GM21717 (cell line): ENCODE measurements at regions not wholly inside any gene's neighbourhood (a gene's known extent, or its start where the extent isn't known, plus 50 kb on each side); places are given as distances from the start of the nearest gene placed in this dataset.

Source experiments
- ATAC-seq: cut with Tn5 transposase; IDR thresholded peaks from one replicate; pipeline ENCODE4 v1.9.1; 2021; ENCODE audit warnings: mild to moderate bottlenecking, moderate library complexity; ENCODE audit not compliant: unreplicated experiment

DNA sequence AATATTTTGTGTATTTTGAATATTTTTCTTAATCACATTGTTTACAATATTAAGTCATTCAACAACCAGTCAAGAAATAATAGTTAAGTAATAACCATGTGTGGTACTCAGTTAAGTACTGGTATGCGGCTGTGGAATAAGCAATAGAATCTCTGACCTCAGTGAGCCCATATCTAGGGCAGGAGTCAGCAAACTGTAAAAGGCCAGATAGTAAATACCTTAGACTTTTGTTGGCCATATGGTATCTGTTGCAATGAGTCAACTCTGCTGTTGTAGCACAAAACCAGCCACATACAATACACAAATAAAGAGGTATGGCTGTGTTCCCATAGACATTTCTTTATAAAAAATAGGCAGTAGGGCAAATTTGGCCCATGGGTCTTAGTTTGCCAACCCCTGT, 311.6 kb upstream of the SEMA3A start:
- no peak for ATAC-seq

DNA sequence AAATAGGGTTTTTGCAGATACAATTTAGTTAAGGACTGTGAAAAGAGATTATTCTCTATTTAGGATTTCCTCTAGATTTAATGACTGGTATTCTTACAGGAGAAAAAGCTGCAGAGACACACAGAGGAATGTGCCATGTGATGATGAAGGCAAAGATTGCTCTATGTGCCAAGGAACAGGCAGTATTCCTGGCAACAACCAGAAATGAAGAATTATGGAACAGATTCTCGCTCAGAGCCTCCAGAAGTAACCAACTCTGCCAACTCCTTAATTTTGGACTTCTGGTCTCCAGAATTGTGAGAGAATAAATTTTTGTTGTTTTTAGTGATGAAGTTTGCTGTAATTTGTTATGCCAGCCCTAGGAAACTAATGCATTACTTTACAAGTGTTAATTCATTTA, 307.6 kb upstream of the SEMA3A start:
- no peak for ATAC-seq

DNA sequence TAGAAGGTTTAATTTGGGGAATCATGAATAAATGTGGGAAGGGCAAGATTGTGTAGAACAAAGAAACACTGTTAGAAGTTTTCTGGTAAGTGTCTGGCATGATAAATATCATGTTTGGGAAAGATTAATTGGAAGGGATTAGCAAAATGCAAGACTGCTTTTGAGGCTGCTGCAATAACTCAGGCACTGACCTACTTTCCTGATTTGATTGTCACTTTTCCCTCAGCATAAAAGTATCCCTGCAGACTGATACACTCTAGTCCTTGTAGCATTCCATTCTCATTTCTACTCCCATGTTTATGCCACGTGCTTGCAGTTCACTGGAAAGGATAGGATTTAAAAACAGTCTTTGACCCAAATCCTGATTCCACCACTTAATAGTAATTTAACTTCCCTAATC, 303.3 kb upstream of the SEMA3A start:
- ATAC-seq, result no peak

DNA sequence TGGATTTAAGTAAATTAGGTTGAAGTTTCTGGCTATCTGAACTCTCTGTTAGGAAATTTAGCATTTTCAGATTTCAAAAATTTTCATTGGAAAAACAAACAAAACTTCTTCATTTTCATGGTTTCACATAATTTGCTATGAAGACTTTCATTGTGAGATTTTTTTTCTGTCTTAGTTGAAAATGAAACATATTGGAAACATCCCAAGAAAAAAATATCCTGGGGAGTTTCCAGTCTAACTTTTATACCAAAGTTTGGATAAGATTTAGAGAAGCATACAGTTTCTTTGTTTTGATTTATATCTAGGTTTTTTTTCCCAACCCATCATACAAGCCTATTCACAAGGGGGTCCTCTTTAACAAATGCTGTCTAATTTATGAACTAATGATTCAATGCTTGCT, 300.5 kb upstream of the SEMA3A start:
- no peak for ATAC-seq

DNA sequence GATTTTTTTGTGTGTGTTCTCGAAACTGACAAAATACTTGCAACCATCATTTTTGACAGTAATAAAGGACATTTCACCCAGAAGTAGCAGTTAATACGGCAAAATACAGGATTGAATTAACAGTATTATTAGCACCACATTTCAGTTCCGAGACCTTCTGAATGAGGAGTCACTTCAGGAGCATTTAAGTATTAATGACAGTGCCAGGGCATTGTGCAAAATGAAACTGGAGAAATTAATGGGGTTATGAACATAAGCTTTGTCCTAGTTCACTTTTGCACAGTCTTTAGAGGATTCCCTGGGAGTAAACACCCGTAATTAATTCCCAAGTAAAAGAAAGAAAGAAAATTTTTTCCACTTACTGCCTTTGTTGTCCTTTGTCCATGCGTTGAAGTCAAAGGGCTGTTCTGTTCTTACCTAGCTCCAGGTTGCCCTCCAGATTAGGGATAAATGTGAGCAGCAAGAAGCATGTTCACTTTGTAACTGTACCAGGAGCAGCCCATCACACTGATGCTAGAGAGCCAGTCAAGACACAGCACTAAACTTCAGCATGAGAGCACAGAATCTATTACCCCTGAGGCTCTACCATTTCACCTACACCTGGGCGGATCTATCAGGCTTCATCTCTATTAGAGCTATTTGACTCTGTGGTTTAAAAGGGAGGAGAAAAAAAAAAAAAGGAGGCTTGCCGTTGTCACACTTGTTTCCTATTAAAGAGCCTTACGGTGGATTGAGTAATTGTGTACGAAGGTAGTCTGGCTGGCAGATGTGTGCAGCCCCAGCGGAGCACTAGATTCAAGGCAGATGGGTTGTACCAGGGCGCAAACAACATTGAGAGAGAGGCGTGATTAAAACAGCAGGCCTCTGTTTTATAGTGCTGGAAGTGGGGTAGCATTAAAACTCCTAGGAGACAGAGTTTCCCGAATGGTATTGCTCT, 297.8 kb upstream of the SEMA3A start:
- ATAC-seq, result no peak

DNA sequence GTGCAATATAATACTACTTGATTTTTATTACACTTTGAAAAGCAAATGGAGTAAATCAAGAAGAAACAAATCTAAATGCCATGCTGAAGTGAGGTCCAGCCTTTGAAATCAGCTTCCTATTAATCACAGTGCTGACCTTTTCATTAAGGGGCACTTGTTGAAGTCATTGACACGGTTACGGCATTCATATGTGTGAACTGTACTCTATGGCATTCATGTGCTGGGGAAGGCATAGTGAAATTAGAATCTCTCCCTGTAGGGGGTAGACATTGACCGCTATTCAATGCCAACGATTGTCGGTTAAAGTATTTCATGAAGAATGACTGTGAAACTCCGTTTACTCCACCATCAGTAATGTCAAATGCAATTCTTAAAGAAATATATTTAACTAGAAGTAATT, 296.1 kb upstream of the SEMA3A start:
- ATAC-seq, result no peak

DNA sequence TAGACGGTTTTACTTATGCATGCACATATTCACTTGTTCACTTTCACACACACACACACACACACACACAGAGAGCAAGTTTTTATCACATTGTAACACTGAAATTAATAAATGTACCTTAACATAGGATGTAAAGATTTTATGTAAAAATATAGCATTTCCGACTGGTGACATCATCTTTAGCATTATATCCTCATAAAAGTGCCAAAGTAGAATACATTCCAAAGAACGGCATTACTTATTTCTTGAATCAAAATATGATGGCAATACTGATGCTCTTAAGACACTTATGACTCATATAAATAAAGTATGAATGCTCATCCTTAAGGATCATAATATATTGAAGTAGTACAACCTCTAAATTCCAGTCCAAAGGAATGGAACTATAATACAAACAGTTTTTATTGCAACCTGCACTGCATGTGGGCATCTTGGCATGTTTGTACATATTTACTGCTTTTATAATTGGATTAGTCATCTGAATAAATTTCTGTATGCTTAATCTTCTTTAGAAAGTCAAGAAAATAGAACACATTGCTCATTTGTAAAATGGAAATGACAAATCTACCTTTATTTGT, 290.0 kb upstream of the SEMA3A start:
- no peak for ATAC-seq

DNA sequence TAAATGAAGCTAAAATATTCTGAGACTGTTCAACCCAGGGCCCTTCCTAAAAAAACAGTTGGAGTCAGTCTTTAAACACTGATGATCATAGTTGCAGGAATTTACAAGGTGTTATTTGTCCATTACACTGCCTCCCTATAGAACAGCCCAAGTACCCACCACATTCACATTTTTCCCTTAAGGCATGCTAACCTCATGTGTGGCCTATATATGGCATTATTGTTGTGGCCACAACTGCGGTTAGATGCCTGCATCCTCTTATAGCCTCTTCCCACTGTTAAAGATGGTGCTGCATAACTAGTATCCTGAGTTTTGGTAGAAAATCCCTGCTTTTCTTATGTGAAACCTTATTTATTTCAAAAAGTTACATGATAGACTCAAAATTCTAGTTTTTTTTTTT, 287.9 kb upstream of the SEMA3A start:
- ATAC-seq, result no peak

DNA sequence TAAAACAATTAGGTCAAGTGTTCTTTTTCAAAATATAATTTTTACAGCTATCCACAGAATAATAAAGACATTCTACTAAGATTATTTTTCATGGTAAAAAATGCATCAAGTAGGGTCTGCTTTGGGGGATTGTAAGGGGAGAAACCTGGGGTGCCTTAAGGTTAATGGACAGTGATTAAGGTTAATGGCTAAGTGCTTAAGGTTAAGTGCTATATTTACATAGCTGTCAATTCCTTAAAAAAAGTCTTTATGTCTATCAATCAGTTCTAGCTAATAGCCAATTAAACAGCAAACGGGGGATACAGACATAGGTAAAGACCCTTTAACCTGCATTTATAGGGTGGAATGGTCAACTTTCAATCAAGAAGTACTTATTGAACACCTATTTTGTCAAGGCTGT, 284.5 kb upstream of the SEMA3A start:
- ATAC-seq, result no peak

DNA sequence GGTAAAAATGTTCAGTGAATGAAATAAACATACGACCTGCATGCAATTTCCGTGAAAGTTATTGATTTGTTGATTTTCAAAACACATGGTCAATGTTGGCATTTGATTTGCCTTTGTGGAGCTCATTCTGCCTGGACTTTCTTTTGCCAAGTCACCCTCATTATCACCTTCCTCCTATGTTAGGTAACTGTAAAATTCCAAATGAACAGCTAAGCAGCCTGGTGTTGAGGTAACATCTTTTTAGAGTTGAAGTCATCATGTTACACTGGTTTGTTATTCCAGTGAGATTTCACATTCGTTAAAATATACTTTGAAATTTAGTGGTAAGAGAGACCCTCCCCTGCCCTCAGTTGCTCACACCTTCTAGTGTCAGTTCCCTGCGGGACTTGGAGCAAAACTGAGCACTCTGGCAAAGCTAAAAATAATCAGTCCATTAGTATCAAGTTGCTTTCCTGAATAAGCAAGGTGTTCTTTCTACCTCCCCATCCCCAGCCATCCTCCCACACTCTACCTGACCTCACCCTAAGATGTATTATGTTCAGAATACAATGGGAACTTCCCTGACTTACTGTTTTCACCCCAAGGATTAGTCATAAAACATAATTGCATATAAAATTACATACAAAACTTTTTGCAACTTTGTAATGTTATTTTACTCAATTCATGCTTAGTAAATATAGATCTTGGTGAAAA, 283.3 kb upstream of the SEMA3A start:
- no peak for ATAC-seq

DNA sequence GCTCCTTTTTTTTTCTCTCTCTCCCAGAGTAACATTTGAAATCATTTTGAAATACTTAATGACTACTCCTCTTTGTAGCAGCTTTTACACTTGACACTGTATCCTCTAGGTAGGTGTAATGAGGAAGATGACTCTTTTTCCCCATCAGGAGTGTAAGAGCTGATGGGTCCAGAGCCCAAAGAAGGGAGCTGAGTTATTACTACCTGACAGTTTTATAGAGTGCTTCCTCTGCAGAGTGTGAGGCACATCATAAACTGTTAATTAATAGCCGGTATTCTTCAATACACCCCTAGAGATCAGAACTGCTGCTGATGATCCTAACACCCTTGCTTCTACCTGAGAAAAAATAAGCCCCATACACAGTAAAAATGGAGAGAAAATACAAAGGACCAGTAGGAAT, 279.8 kb upstream of the SEMA3A start:
- ATAC-seq, result no peak

DNA sequence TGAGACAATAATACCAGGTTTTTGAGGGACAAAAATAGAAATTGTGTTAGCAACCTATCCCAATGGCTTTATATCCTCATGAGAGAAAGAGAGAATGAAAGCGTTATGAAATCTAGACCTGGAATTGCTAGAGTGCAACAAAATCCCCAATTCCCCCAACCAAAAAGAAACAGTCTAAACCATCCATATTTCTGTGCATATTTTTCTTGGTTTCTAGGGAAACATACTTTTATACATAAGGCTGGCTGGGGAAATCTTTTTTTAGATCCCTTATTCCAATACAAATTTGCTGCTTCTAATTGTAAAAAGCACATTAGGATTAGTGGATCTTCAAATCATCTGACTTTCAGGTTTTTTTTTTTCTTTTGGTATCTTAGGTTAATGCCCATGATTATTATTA, 277.0 kb upstream of the SEMA3A start:
- ATAC-seq, result no peak

DNA sequence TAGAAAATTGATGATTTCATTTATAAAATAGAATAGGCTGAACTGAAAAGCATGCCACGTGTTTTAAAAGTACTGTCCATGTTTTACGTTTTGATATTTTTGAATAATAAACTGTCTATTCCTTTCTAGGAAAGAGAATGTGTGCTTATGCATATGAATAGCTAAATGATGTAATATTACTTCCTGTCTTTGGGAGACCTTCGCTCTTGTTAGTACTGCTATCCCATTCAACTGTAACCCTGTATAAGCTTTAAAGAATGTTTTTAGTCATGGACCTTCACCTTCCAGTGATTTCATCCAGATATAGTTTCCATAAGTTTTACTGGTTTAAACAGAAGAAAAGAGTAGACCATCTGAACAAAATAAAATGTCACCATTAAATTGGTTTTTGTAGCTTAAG, 274.4 kb upstream of the SEMA3A start:
- ATAC-seq, result no peak

DNA sequence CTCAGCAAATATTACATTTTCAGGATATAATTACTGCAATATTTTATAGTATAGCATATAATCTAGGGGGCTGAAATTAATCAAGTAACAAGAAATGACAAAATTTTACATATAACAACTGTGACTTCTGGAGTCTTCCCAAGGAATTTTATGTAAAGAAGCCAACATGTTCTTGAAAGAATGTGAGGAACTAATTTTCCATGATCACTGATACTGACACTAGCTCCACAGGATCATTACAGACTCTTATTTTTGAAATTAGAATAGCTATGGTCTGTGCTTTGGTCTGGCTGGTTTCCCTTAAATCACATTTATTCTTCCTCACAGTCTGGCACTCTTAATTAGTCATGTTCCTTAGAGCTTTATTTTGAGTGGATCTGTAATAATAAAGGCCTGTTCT, 267.7 kb upstream of the SEMA3A start:
- no peak for ATAC-seq

DNA sequence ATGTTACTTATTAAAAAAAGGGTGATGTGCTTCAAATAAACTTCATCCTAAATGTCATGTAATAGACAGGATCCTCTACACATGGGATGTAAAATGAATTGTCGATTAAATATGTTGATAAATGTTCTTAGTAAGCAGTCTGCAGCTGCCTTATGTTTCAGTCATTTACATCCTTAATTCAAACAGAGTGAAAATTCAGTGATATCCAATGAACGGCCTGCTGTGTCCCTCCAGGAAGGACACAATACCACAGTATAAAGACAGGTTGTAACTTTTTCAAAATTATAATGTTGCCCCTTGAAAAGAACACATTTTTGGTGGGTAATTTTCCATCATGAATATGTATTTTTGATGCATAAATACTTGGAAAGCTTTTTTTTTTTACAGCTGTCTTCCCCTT, 266.5 kb upstream of the SEMA3A start:
- no peak for ATAC-seq

DNA sequence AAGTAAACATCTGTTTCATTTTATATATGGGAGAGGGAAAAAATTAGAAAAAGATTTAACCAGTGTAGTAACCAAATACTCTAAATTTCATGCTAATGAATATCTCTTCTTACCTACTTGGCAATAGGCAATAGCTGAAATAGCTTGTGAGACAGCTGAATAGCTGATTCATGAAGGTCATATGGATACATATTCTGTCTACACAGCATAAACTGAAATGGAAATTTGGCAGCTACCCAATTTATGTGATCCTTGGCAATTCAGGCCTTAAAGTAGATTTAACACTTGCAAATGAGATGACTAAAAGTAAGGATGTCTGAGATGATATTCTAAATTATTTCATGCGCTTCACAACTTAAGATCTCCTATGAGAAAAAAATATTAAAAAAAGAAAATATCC, 261.2 kb upstream of the SEMA3A start:
- ATAC-seq, result no peak

DNA sequence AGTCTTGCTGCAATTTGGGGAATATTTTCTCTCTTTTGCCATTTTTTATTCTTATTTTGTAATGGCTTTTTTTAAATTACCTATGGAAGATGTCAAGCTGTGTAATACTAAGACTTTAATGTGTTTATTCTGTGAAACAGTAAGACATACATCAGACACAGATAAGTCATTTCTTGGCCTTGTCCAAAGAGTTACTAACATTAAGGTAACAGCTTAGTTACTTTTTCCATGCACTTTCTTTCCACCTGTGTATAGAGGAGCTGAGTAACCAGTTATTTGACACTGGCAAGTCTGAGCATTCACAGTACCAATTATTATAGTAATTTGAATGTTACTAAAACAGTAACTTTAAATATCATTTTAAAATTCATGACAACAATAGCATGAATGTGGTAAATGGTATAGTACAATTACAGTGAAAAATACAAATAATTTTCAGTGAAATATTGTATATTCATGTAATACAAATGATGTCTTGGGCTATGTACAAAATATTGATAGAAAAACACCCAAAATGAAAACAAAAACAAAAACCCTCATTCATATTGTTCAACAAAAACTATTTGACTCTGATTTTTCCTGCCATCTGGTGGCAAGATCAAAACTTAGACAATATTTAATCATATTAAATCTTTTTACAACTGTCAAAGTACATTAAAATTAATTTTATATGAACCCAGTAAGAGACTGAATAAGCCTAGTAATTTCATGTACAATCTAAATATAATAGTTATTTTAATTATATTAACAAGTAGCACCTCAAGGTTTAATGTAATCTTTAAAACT, 259.8 kb upstream of the SEMA3A start:
- ATAC-seq, result no peak

DNA sequence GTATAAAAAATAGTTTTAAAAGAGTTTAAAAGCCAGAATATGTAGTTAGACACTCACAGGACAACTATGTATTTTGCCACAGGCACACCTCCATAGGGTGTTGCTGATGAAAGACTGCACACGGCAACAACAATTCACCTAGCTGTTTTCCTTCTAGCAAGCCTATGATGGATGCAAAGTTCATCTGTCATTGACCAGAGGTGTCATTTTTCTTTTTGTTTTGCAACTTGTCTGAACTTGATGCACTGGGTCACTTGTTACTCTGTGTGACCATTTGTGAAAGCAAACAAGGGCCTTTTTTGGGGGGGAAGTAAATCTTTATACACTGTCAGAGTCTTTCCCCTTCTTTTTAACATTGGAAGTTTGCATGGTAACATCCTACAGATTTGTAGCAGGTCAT, 258.0 kb upstream of the SEMA3A start:
- no peak for ATAC-seq

DNA sequence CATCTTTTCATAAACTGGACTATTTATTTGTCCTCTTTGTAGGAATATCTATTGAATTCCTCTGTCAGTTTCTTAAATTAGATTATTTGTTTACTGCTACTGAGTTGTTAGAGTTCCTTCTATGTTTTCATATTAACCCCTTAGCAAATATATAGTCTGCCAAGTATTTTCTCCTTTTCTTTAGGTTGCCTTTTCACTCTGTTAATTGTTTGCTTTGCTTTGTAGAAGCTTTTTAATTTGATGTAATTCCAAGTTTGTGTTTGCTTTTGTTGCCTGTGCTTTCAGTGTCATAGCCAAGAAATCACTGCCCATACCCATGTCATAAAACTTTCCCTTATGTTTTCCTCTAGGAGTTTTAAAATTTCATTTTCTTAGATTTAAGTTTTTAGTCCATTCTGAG, 256.2 kb upstream of the SEMA3A start:
- ATAC-seq, result no peak

DNA sequence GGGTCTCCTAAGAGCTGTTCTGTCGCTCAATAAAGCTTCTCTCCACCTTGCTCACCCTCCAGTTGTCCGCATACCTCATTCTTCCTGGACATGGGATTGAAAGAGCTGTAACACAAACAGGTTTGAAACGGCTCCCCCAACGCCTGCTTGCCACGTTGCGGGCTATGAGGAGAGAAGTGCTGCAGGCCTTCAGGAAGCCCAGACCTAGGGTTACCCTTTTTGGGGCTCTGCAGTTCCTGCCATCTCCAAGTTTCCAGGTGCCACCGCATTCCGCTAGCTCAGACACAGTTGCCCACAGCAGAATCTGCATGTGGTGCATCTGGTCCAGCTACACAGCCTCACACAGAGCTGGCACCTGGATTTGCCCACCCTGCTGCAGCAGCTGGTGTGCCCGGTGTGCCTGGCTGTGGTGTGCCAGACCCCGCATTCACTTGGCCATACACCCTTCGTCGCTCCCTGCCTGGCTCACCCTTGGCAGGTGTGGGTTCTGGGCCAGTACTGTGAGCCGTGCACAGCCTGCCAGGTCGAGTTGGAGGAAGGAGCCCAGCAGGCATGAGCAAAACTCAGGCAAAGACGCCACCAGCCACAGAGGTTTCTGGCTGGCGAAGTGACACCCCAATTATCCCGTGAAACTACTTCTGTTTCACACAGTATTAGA, 253.2 kb upstream of the SEMA3A start:
- ATAC-seq, result no peak

DNA sequence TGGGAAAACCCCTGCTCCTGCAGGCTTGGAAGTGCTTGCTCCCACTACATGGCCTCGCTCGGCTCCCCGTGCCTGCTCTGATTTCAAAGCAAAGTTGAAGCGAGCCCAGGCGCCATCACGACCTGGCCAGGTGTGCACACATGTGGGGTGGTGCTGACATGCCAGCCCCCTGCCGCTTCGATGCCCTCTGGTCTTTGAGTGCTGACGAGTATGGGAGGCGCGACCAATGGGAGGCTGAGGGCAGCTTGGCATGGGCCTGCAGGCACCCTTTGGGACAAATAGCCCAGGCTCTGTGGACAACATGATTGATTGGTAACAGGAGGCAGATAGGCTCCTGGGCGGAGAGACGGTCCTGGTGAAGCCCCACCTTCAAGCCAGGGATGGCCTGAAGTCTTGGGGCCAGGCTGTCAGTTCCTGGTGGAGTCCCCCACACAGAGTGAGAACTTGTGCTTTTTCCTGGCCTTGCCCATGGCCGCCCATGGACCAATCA, 252.4 kb upstream of the SEMA3A start:
- no peak for ATAC-seq
